ENCODE measurements at regions not wholly inside any gene's neighbourhood (a gene's known extent, or its start where the extent isn't known, plus 50 kb on each side); places are given as distances from the start of the nearest gene placed in this dataset.

DNA sequence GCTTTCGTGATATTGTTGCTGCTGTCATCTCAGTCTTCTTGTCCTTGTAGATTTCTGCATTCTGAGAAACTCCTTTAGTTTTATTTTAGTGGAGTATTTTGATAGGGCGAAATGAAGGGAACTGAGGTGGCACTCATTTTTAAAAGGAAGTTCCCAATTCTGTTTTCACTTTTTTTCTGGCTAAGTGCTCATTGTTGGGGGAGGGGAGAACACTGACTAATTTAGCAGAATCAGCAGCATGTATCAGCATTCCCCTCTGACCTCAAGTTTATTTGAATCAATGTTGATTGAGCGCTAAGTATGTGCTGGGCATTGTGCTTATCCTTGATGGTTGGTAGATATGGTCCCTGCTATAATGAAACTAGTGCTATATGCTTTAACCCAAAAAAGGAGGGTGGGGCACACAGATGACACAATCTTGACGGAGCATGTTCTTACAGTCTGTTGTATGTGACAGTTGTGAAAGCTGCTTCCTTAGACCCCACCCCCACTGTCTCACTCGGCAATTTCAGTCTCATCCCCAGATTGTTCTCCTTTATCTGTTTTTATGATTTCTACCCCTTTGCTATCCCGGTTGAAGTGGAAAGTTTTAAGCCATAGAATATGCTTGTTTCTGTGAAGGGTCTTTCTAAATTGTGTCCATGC lies 262.4 kb downstream of the SOX4 start:
- Histone ChIP-seq H3K4me3 (no peak overlapping the region), H3K4me1 (ENCODE audit: control insufficient read depth in 1 of 2, low read depth in 2 of 2) (no peaks in the 10 kb centered on the region), H3K36me3 (no peaks in the 10 kb centered on the region), H3K9me3 (no peaks in the 10 kb centered on the region), H3K27me3 (replicated peaks; ENCODE audit: insufficient read depth) (no peaks in the 10 kb centered on the region), H3K27ac (no peak overlapping the region)
- no peak for DNase-seq (ENCODE audit: low spot score)
- no peak for ATAC-seq (ENCODE audit: insufficient number of reproducible peaks, low FRiP score, low read depth)
- TF ChIP-seq, protein P1, sequence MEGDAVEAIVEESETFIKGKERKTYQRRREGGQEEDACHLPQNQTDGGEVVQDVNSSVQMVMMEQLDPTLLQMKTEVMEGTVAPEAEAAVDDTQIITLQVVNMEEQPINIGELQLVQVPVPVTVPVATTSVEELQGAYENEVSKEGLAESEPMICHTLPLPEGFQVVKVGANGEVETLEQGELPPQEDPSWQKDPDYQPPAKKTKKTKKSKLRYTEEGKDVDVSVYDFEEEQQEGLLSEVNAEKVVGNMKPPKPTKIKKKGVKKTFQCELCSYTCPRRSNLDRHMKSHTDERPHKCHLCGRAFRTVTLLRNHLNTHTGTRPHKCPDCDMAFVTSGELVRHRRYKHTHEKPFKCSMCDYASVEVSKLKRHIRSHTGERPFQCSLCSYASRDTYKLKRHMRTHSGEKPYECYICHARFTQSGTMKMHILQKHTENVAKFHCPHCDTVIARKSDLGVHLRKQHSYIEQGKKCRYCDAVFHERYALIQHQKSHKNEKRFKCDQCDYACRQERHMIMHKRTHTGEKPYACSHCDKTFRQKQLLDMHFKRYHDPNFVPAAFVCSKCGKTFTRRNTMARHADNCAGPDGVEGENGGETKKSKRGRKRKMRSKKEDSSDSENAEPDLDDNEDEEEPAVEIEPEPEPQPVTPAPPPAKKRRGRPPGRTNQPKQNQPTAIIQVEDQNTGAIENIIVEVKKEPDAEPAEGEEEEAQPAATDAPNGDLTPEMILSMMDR (IDR thresholded peaks at IDR 0.05), result no peak

DNA sequence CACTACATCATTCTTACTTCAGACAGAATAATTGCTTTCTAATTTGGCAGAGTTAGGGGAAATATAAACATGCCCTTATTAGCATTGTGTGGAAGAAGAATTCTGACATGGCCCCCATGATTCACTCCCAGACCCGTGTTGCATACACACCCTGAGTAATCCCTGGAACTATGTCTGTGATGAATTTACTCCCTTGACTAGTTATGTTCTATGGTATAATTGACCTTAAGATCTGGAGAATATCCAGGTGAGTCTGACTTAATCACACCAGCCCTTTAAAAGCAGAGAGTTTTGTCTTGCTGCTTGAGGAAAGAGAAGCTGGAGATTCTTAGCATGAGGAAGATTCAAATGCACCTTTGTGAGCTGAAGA lies 262.9 kb downstream of the SOX4 start:
- Histone ChIP-seq H3K27ac (no peak overlapping the region), H3K9me3 (no peaks in the 10 kb centered on the region), H3K4me1 (ENCODE audit: control insufficient read depth in 1 of 2, low read depth in 2 of 2) (no peaks in the 10 kb centered on the region), H3K27me3 (replicated peaks; ENCODE audit: insufficient read depth) (no peaks in the 10 kb centered on the region), H3K4me3 (no peak overlapping the region), H3K36me3 (no peaks in the 10 kb centered on the region)
- ATAC-seq (ENCODE audit: insufficient number of reproducible peaks, low FRiP score, low read depth), result no peak
- no peak for DNase-seq (ENCODE audit: low spot score)
- TF ChIP-seq, protein P1 (IDR thresholded peaks at IDR 0.05), result no peak

DNA sequence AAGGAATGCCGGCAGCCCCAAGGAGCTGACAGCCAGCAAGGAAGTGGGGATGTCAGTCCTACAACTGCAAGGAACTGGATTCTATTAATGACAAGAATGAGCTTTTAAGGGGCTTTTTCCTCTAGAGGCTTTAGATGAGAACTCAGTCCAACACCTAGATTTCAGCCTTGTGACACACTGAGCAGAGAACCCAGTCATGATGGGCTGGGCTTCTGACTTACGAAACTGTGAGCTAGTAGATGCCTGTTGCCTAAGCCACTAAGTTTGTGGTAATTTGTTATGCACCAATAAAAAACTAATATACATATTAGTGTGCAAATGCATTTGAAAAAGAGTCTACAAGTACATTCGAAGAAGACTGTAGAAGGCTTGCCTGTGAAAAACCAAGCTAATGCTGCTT lies 263.3 kb downstream of the SOX4 start:
- ATAC-seq (ENCODE audit: insufficient number of reproducible peaks, low FRiP score, low read depth) (no peak), DNase-seq (ENCODE audit: low spot score) (no peak)
- H3K9me3 ChIP-seq, result no peaks in the 10 kb centered on the region
- no peaks in the 10 kb centered on the region for H3K4me1 ChIP-seq (ENCODE audit: control insufficient read depth in 1 of 2, low read depth in 2 of 2)
- no peak overlapping the region for H3K4me3 ChIP-seq
- H3K27me3 ChIP-seq (replicated peaks; ENCODE audit: insufficient read depth), result no peaks in the 10 kb centered on the region
- TF ChIP-seq, protein P1 (IDR thresholded peaks at IDR 0.05), result no peak
- no peaks in the 10 kb centered on the region for H3K36me3 ChIP-seq
- H3K27ac ChIP-seq, result no peak overlapping the region

DNA sequence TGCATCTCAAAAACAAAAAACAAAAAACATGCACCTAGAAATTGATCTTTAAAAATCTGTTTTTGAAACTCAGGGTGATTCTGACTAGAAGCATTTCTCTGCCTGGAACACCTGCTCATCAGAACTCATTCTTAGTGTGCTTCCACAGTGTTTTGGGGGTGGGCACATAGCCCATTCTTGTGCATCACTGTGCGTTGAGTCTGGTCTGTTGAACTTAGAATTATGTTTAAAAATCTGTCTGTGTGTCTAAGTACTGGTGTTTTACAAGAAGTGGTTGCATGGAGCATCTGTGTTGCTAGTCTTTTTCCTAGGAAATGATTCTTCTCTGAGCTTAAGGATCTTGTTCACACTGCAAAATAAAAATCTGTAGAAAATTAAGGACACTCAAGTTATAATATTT lies 264.5 kb downstream of the SOX4 start:
- H3K27ac ChIP-seq, result no peak overlapping the region
- ATAC-seq (ENCODE audit: insufficient number of reproducible peaks, low FRiP score, low read depth), result no peak
- TF ChIP-seq, protein P1 (IDR thresholded peaks at IDR 0.05), result no peak

DNA sequence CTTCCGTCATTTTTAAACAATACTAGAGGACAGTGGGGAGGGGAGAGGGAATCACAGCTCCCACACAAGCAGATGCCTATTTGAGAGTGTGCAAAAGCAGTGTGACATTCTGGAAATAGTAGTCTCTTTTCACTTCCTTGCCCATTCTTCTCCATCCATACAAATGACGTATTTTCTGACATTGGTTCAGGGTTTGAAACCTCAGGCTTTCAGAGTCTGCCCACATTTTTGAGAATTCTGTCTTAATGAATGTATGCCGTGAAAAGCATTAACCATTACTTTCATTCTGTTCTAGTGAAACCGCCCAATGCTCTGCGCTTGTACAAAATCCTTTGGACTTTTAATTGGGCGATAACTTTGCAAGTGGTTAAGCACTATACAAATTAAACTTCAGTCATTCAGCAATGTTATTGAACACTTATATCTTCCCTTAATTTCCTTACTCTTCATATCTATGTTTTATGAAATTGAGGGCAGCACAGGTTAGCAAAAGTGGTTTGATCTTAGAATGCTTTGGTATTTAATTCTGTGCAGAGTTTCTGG lies 265.7 kb downstream of the SOX4 start:
- DNase-seq (ENCODE audit: low spot score), result no peak
- TF ChIP-seq, protein P1 (IDR thresholded peaks at IDR 0.05), result no peak
- H3K9me3 ChIP-seq, result no peaks in the 10 kb centered on the region
- no peaks in the 10 kb centered on the region for H3K36me3 ChIP-seq
- no peak overlapping the region for H3K4me3 ChIP-seq
- no peaks in the 10 kb centered on the region for H3K27me3 ChIP-seq (replicated peaks; ENCODE audit: insufficient read depth)
- no peak overlapping the region for H3K27ac ChIP-seq
- ATAC-seq (ENCODE audit: insufficient number of reproducible peaks, low FRiP score, low read depth), result no peak
- H3K4me1 ChIP-seq (ENCODE audit: control insufficient read depth in 1 of 2, low read depth in 2 of 2), result no peaks in the 10 kb centered on the region

More for the DNA sequence above, 264.5 kb downstream of the SOX4 start:
- Histone ChIP-seq H3K36me3 (no peaks in the 10 kb centered on the region), H3K4me1 (ENCODE audit: control insufficient read depth in 1 of 2, low read depth in 2 of 2) (no peaks in the 10 kb centered on the region), H3K27me3 (replicated peaks; ENCODE audit: insufficient read depth) (no peaks in the 10 kb centered on the region), H3K9me3 (no peaks in the 10 kb centered on the region), H3K4me3 (no peak overlapping the region)
- DNase-seq (ENCODE audit: low spot score), result no peak
